ENCODE measurements at regions not wholly inside any gene's neighbourhood (a gene's known extent, or its start where the extent isn't known, plus 50 kb on each side); places are given as distances from the start of the nearest gene placed in this dataset.
A peak's percentile ranks its signal among the peaks of the same experiment; 100 is the strongest.

DNA sequence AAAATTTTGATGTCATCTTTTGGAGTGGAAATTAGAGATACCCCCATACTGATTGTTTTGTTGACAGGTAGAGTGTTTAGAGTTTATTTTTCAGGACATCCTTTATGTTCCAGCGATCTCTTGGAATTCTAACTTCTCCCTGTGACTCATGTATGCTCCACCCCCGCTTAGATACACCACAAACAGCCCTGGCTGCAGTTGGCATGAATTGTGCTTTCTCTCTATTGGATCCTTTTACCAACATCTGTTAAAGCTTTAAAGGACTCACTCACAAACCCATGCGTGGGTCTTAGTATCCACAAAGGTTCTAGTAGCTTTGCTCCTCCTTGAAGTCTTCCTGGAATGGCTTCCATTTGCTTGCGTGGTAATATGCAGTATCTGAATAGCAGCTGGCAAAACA is 409.5 kb upstream of the POU3F3 start:
- H3K4me3 Mint-ChIP-seq = no peak overlapping the region
- H3K27ac Mint-ChIP-seq = no peak overlapping the region
- no peak for ATAC-seq
- DNase-seq (ENCODE audit: low spot score in 2 of 2) = no peak
- no peaks in the 10 kb centered on the region for H3K4me1 Mint-ChIP-seq
- H3K9me3 Mint-ChIP-seq = peaks cover 2% of the 10 kb centered on the region
- no peaks in the 10 kb centered on the region for H3K36me3 Mint-ChIP-seq

DNA sequence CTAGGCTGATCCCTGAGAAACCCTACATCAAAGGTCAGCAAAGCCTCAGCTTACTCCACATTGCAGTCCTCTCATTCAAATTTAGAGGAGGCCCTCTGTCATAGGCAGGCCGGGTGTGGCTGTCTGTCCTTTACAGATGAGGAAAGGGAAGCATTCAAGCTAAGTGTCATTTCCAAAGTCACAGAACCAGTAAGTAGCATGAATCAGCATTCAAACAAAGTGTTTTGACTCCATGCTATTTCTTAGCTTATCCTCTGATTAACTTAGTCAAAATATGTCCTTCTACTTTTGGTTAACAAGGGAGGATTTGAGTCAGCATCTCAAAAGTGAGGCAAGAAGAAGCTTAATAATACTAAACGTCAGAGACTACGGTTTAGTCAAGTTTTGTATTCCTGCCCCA is 409.0 kb upstream of the POU3F3 start:
- Mint-ChIP-seq H3K9me3 (no peaks in the 10 kb centered on the region), H3K36me3 (no peaks in the 10 kb centered on the region), H3K4me3 (no peak overlapping the region), H3K4me1 (no peaks in the 10 kb centered on the region), H3K27ac (no peak overlapping the region)
- DNase-seq (ENCODE audit: low spot score in 2 of 2) (no peak), ATAC-seq (peak; percentile 50)

DNA sequence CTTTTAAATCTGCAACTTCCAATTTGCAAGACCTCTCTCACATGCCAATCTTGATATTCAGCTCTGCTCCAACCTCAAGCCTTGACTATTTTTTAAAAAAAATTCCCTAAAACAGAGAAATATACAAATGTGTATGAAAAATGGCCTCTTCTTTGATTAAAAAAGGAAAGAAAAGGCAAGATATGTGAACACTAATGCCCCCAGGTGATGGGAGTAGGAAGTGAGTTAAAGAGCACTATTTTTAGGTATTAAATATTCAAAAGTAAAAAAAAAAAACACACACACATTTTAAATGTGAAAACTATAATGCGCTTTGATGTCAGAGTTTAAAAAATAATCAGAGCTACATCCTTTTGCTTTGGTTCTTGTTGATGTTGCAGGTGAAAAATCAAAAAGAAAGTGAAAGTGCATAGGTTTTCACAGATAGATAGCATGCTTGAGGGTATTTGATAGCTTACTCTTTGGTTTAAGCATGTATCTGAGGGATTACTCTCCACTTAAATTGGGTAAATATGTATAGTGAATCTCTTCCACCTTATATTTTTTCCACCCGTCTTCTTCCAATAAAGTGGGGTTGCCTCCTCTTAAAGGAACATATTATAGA is 406.0 kb upstream of the POU3F3 start:
- ATAC-seq (no peak), DNase-seq (ENCODE audit: low spot score in 2 of 2) (no peak)
- Mint-ChIP-seq H3K4me1 (no peaks in the 10 kb centered on the region), H3K4me3 (no peak overlapping the region), H3K9me3 (no peaks in the 10 kb centered on the region), H3K27ac (no peak overlapping the region), H3K36me3 (no peaks in the 10 kb centered on the region)

DNA sequence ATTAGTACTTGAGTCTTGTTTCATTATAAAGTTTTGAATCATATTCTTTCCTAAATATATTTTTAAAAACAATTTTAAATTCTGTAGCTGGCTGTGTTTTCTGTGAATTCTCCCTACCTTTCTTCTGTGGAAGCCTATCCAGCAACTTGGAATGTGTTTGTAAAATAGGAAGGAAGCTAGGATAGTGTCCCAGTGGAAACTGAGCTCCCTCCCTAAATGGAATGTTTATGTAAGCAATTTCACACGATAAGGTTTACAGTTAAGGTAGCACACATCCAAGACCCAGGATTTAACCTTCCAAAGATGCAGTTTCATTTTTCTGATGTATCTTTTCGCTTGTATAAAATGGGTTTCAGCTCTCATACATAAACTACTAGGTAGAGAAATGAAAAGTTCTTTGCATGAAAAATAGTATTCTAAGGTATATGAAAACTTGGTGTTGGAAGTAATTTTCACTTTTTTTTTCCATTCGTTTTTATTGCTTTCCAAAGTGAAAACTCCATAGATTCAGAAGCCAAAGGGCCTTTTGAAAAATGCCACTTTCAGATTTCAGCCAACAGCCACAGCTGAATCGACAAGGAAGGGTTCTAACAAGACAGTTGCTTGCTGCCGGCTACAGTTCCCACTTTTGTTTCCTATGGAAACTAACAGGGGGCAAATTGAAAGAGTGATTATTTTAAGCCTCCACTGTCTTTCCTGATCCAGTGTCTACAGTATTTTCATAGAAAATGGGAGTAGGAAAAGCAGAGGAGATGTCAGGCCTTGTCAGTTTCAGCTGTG is 405.1 kb upstream of the POU3F3 start:
- ATAC-seq (no peak), DNase-seq (ENCODE audit: low spot score in 2 of 2) (no peak)
- no peaks in the 10 kb centered on the region for H3K9me3 Mint-ChIP-seq
- H3K27ac Mint-ChIP-seq = no peak overlapping the region
- no peak overlapping the region for H3K4me3 Mint-ChIP-seq
- H3K4me1 Mint-ChIP-seq = no peaks in the 10 kb centered on the region
- no peaks in the 10 kb centered on the region for H3K36me3 Mint-ChIP-seq

DNA sequence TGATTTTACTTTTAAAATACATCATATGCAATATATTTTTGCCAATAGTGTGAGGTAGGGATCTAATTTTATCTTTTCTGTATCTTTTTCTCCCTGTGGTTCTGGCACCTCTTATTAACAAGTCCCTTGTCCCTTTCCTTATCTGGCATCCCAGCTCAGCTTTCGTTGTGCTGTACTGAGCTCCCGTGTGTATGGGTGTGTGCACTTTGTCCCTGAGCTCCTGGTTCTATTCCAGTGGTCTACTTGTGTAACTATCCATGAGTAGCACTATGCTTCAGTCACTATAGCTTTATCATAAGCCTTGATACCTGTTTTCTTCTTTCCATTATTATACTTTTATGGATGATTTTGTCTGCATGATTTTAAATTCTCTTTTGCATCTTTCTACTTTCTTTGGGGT is 401.4 kb upstream of the POU3F3 start:
- Mint-ChIP-seq H3K4me1 (no peaks in the 10 kb centered on the region), H3K27ac (no peak overlapping the region), H3K9me3 (peaks cover 3% of the 10 kb centered on the region), H3K36me3 (no peaks in the 10 kb centered on the region), H3K4me3 (no peak overlapping the region)
- no peak for DNase-seq (ENCODE audit: low spot score in 2 of 2)
- ATAC-seq = no peak

DNA sequence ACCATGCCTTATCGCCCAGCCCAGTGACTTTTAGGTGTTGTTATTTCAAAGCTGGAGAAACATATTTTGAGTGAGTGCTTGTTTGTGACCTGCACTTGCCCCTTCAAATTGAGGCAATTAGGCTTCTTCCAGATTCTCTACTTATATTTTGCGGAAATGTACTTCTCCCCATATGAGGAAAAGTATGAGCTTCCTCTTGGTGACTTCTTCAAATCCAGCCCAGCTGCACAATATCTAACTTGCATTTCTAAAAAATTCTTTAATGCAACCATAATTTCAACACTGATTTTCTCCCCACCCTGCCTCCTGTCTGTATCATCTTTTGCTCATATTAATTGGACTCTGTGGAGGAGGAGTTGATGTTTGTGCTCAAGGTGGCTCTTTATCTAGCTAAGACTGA is 391.2 kb upstream of the POU3F3 start:
- no peak overlapping the region for H3K27ac Mint-ChIP-seq
- H3K9me3 Mint-ChIP-seq = peaks cover 9% of the 10 kb centered on the region
- no peaks in the 10 kb centered on the region for H3K36me3 Mint-ChIP-seq
- DNase-seq (ENCODE audit: low spot score in 2 of 2) (no peak), ATAC-seq (no peak)
- H3K4me1 Mint-ChIP-seq = no peaks in the 10 kb centered on the region
- H3K4me3 Mint-ChIP-seq = no peak overlapping the region

DNA sequence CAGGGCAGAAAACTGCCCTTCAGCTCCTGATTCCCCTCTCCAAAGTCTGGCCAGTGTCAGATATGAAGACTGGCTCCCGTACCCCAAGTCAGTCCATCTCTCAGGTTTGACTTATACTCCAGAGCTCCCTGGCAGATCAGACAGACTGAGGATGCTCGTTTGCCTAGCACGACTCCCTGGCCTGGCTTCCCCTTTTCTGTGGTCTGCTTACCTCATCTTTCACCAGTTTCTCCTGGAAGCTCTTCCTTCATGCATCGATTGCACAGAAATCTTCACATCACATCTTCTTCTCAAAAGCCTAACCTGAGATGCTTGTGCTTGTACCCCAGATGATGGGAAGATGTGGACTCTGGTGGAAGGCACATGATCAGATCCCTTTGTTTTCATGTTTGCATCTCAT is 387.9 kb upstream of the POU3F3 start:
- H3K36me3 Mint-ChIP-seq = no peaks in the 10 kb centered on the region
- no peak overlapping the region for H3K27ac Mint-ChIP-seq
- H3K9me3 Mint-ChIP-seq = peaks cover 8% of the 10 kb centered on the region
- ATAC-seq = no peak
- no peak overlapping the region for H3K4me3 Mint-ChIP-seq
- DNase-seq (ENCODE audit: low spot score in 2 of 2) = no peak
- no peaks in the 10 kb centered on the region for H3K4me1 Mint-ChIP-seq

DNA sequence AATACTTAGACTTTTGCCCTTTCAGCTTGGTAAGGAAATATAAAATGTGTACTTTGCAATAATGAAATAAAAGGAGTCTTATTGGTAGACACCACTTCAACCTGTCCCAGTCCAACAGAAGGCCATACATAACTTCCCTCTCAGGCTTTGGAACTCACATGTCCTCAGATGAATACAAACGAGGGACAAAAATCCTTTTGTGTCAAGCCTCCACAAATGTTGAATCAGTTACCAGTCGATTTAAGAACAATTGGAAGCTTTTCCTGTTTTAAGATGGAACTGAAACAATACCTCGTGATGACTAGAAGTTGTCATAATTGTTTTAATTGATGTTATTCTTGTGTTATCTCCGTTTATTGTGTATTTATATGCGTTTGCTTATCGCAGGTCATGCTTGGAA is 385.1 kb upstream of the POU3F3 start:
- Mint-ChIP-seq H3K36me3 (no peaks in the 10 kb centered on the region), H3K9me3 (peaks cover 8% of the 10 kb centered on the region), H3K4me1 (no peaks in the 10 kb centered on the region), H3K27ac (no peak overlapping the region), H3K4me3 (no peak overlapping the region)
- DNase-seq (ENCODE audit: low spot score in 2 of 2) = no peak
- no peak for ATAC-seq

DNA sequence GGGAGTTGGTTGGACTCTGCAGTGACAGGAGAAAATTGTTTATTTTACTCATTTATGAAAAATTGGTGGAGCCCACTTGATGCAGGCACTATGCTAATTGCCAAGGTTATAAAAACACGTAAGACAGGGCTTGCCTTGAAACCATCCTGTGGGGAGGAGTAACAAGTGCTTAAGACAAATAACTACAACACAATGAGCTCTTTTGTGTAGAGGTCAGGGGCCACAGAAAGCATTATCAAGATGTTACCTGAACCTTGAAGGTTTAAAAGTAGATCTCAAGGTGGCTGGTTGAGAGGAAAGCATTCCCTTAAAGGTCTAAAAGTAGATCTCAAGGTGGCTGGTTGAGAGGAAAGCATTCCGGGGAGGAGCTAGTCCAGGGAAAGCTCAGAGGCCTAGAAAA is 381.8 kb upstream of the POU3F3 start:
- Mint-ChIP-seq H3K9me3 (peaks cover 2% of the 10 kb centered on the region), H3K36me3 (no peaks in the 10 kb centered on the region), H3K27ac (no peak overlapping the region), H3K4me3 (no peak overlapping the region), H3K4me1 (no peaks in the 10 kb centered on the region)
- ATAC-seq (no peak), DNase-seq (ENCODE audit: low spot score in 2 of 2) (no peak)

DNA sequence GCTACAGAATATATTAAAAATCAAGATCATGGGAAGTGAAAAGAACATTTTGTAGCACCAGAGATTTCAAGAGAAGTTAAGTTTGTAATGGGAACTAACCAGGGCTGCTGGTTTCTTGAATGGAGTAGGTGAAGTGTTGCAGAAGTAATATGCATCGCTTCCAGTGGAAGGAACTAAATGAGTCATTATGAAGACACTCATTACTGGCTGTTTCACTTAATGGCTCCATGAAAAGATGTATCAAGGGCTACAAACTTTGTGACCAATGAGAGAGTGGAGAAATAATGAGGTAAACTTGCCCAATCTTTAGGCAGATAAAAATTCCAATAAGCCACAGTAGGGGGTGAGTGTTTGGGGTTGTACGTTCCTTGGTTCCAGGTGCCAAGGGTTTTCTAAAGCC is 380.4 kb upstream of the POU3F3 start:
- H3K27ac Mint-ChIP-seq = no peak overlapping the region
- no peak for DNase-seq (ENCODE audit: low spot score in 2 of 2)
- peaks cover 2% of the 10 kb centered on the region for H3K9me3 Mint-ChIP-seq
- H3K4me1 Mint-ChIP-seq = no peaks in the 10 kb centered on the region
- H3K36me3 Mint-ChIP-seq = no peaks in the 10 kb centered on the region
- no peak overlapping the region for H3K4me3 Mint-ChIP-seq
- no peak for ATAC-seq

DNA sequence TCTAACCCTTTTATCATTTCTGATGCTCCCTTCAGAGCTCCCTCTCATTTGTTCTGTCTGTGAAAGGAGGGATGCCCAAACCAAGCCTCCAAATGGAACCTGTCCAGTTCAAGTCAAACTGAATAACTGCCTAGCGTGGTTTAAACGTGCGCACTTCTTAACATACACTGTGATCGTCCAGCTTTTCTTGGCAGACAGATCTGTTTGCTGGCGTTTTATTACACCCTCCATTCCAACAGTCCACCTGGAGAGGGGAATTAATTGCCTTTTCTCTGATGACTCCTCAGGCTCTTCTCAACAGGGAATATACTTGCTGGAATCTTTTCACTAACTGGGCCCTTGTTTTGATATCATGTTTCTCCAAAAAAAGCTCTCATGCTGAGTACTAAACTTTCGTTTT is 379.2 kb upstream of the POU3F3 start:
- DNase-seq (ENCODE audit: low spot score in 2 of 2) (no peak), ATAC-seq (no peak)
- no peaks in the 10 kb centered on the region for H3K36me3 Mint-ChIP-seq
- no peak overlapping the region for H3K27ac Mint-ChIP-seq
- H3K9me3 Mint-ChIP-seq = peaks cover 2% of the 10 kb centered on the region
- no peaks in the 10 kb centered on the region for H3K4me1 Mint-ChIP-seq
- no peak overlapping the region for H3K4me3 Mint-ChIP-seq

DNA sequence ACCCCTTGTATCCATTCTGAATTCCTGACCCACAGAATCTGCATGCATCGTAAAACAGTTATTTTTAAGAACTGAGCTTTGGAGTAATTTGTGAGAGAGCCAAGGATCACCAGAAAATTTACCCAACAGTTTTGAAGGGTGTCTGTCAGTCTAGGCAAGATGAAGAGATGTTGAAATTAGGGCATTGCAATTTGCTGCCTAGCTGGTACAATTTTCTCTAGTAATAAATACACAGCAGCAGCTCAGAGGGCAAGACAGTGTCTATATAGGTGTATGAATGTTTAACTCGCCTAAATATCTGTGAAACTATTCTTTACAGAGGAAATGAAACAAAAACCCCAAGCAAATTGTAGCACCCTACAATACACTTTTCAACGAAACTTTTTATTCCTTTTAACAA is 377.8 kb upstream of the POU3F3 start:
- Mint-ChIP-seq H3K27ac (no peak overlapping the region), H3K36me3 (no peaks in the 10 kb centered on the region), H3K4me3 (no peak overlapping the region), H3K4me1 (no peaks in the 10 kb centered on the region), H3K9me3 (peaks cover 1% of the 10 kb centered on the region)
- DNase-seq (ENCODE audit: low spot score in 2 of 2) (no peak), ATAC-seq (no peak)

DNA sequence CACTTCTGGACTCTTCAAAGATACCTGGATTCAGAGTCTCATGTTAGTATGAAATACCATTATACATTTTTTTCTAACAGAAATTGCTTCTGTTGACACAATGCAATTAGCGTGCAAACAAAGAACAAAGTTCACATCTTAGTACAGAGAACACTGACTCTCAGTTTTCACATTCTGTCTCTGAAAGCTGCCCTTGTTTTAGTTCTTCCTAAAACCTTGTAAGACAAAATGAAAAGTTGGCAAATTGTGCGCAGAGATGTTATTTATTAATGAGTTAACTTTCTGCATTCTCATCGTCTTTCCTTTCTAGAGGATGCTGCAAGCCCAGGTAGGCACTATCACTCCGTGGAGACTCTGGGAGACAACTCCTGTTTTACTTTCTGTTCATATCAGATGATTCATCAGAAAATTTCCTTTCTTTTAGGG is 377.3 kb upstream of the POU3F3 start:
- no peak overlapping the region for H3K4me3 Mint-ChIP-seq
- DNase-seq (ENCODE audit: low spot score in 2 of 2) = no peak
- H3K9me3 Mint-ChIP-seq = peaks cover 4% of the 10 kb centered on the region
- no peaks in the 10 kb centered on the region for H3K36me3 Mint-ChIP-seq
- no peak for ATAC-seq
- H3K4me1 Mint-ChIP-seq = no peaks in the 10 kb centered on the region
- H3K27ac Mint-ChIP-seq = no peak overlapping the region

DNA sequence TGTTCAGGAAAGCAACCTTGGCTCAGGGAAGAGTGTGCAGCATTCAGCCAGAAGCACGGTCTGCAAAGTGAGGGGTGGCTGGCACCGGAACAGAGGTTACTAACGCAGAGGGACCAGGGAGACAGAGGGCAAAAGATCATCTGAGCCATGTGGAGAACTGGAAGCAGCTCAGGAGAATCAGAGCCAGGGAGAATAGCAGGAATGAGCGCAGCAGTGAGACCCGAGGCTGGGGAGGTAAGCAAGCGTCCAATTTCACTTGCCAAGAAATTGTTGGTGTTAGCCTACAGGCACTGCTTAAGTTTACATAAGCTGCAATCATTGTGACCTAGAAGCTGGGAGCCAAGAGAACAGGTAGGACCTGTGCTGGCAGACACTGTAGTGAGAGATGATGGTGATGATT is 372.6 kb upstream of the POU3F3 start:
- no peak for ATAC-seq
- peaks cover 6% of the 10 kb centered on the region for H3K36me3 Mint-ChIP-seq
- no peaks in the 10 kb centered on the region for H3K4me1 Mint-ChIP-seq
- no peak overlapping the region for H3K27ac Mint-ChIP-seq
- DNase-seq (ENCODE audit: low spot score in 2 of 2) = no peak
- H3K4me3 Mint-ChIP-seq = no peak overlapping the region
- H3K9me3 Mint-ChIP-seq = peaks cover 15% of the 10 kb centered on the region

DNA sequence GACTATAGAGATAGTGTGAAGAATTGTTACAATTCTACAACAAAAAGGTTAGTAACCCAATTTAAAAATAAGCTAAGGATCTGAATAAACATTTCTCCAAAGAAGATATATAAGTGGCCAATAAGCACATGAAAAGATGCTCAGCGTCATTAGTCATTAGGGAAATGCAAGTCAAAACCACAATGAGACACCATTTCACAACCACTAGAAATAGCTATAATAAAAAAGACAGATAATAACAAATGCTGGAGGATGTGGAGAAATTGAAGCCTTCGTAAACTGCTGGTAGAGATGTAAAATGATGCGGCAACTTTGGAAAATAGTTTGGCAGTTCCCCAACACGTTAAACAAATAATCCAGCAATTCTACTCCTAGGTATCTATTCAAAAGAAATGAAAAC is 366.5 kb upstream of the POU3F3 start:
- ATAC-seq (no peak), DNase-seq (ENCODE audit: low spot score in 2 of 2) (no peak)
- Mint-ChIP-seq H3K36me3 (peaks cover 6% of the 10 kb centered on the region), H3K27ac (no peak overlapping the region), H3K4me3 (no peak overlapping the region), H3K4me1 (no peaks in the 10 kb centered on the region), H3K9me3 (peaks cover 15% of the 10 kb centered on the region)

DNA sequence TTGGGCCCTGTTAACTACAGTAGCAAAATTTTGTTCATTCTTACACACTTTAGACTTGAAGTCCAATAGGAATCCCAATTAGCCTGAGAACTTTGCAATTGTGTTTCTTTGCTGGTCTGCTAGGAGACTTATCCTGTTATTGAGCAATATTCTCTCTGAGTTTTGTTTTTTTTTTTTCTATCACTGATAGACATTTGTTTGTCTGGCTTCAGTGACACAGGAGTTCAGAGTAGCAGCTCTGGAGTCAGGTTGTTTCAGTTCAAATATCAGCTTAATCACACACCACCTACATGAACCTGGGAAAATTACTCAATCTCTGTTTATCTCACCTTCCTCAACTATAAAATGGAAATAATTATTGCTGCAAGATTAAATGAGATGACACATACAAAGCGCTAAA is 360.2 kb upstream of the POU3F3 start:
- Mint-ChIP-seq H3K27ac (no peak overlapping the region), H3K4me1 (no peaks in the 10 kb centered on the region), H3K9me3 (peaks cover 9% of the 10 kb centered on the region), H3K4me3 (no peak overlapping the region), H3K36me3 (no peaks in the 10 kb centered on the region)
- ATAC-seq (no peak), DNase-seq (ENCODE audit: low spot score in 2 of 2) (no peak)

Measured in stimulated activated effector memory CD8-positive, alpha-beta T cell treated with anti-CD3 and anti-CD28 coated beads, Interleukin-12 subunit alpha, Interleukin-12 subunit beta, amount 100 ng/mL, for 72 hours (primary cell).